ENCODE measurements at regions not wholly inside any gene's neighbourhood (a gene's known extent, or its start where the extent isn't known, plus 50 kb on each side); places are given as distances from the start of the nearest gene placed in this dataset.

- TF ChIP-seq CTCF (IDR thresholded peaks at IDR 0.05) (no peak), POLR2A (IDR thresholded peaks at IDR 0.05) (no peak), EP300 (IDR thresholded peaks at IDR 0.05) (no peak)
These were observed 288.7 kb upstream of the FOXQ1 start for GRCh38 chr6:1023229-1023628.

Data from tibial nerve (tissue), 4 donors.